Progenitor cell of endocrine pancreas (in vitro differentiated cells): ENCODE measurements at regions not wholly inside any gene's neighbourhood (a gene's known extent, or its start where the extent isn't known, plus 50 kb on each side); places are given as distances from the start of the nearest gene placed in this dataset.

Source experiments
- DNase-seq: peaks from one replicate; pipeline ENCODE4 v3.0.0; 2021; ENCODE audit warnings: low spot score; ENCODE audit not compliant: unreplicated experiment
- H3K27ac Mint-ChIP-seq: 2 replicates; pipeline ENCODE4 v1.8.0; 2021; ENCODE audit warnings: mild to moderate bottlenecking, moderate library complexity, mixed read lengths
- H3K27me3 Mint-ChIP-seq: 2 replicates; pipeline ENCODE4 v1.8.0; 2021; ENCODE audit warnings: mixed read lengths
- H3K36me3 Mint-ChIP-seq: 2 replicates; pipeline ENCODE4 v1.8.0; 2022; ENCODE audit warnings: mixed read lengths; ENCODE audit not compliant: insufficient read depth
- H3K4me1 Mint-ChIP-seq: 2 replicates; pipeline ENCODE4 v1.8.0; 2021; ENCODE audit warnings: low read depth, mixed read lengths
- H3K4me3 Mint-ChIP-seq: 2 replicates; pipeline ENCODE4 v1.8.0; 2021; ENCODE audit warnings: low read depth, mild to moderate bottlenecking, moderate library complexity, mixed read lengths
- H3K9me3 Mint-ChIP-seq: 2 replicates; pipeline ENCODE4 v1.8.0; 2021; ENCODE audit warnings: low read depth, mixed read lengths
- CTCF ChIP-seq: fragments of 200-600 bp; sonication (generic); IDR thresholded peaks from one replicate; pipeline ENCODE4 v1.5.0; 2021; ENCODE audit warnings: antibody characterized with exemption, mild to moderate bottlenecking; ENCODE audit not compliant: unreplicated experiment

- Mint-ChIP-seq H3K27ac (no peak overlapping the region), H3K4me3 (no peak overlapping the region), H3K27me3 (no peaks in the 10 kb centered on the region), H3K4me1 (no peaks in the 10 kb centered on the region), H3K36me3 (no peaks in the 10 kb centered on the region), H3K9me3 (peaks cover 3% of the 10 kb centered on the region)
- DNase-seq = no peak
- no peak for TF ChIP-seq CTCF
Measured at GRCh38 chr1:195748969-195749368, 859.3 kb downstream of the KCNT2 start.

- Mint-ChIP-seq H3K4me3 (no peak overlapping the region), H3K4me1 (peaks cover 1% of the 10 kb centered on the region), H3K27me3 (no peaks in the 10 kb centered on the region), H3K27ac (no peak overlapping the region), H3K36me3 (no peaks in the 10 kb centered on the region), H3K9me3 (no peaks in the 10 kb centered on the region)
- DNase-seq = no peak
- TF ChIP-seq CTCF = no peak
Measured at GRCh38 chr1:195745189-195746010, 862.8 kb downstream of the KCNT2 start.

- no peak overlapping the region for H3K27ac Mint-ChIP-seq
- no peaks in the 10 kb centered on the region for H3K36me3 Mint-ChIP-seq
- DNase-seq = no peak
- H3K4me1 Mint-ChIP-seq = peaks cover 1% of the 10 kb centered on the region
- no peaks in the 10 kb centered on the region for H3K9me3 Mint-ChIP-seq
- H3K4me3 Mint-ChIP-seq = no peak overlapping the region
- TF ChIP-seq CTCF = no peak
- H3K27me3 Mint-ChIP-seq = no peaks in the 10 kb centered on the region
Measured at GRCh38 chr1:195744256-195744655, 864.0 kb downstream of the KCNT2 start.

GRCh38 chr1:195740862-195741261 lies 867.4 kb downstream of the KCNT2 start:
- no peak for TF ChIP-seq CTCF
- DNase-seq = no peak
- no peaks in the 10 kb centered on the region for H3K36me3 Mint-ChIP-seq
- no peak overlapping the region for H3K27ac Mint-ChIP-seq
- H3K27me3 Mint-ChIP-seq = no peaks in the 10 kb centered on the region
- peaks cover 1% of the 10 kb centered on the region for H3K4me1 Mint-ChIP-seq
- no peaks in the 10 kb centered on the region for H3K9me3 Mint-ChIP-seq
- no peak overlapping the region for H3K4me3 Mint-ChIP-seq

GRCh38 chr1:195738966-195739650 lies 869.1 kb downstream of the KCNT2 start:
- H3K27me3 Mint-ChIP-seq = no peaks in the 10 kb centered on the region
- H3K9me3 Mint-ChIP-seq = no peaks in the 10 kb centered on the region
- no peak for DNase-seq
- no peak overlapping the region for H3K4me3 Mint-ChIP-seq
- H3K27ac Mint-ChIP-seq = no peak overlapping the region
- TF ChIP-seq CTCF = no peak
- H3K36me3 Mint-ChIP-seq = no peaks in the 10 kb centered on the region
- H3K4me1 Mint-ChIP-seq = peaks cover 1% of the 10 kb centered on the region
